ENCODE measurements at regions not wholly inside any gene's neighbourhood (a gene's known extent, or its start where the extent isn't known, plus 50 kb on each side); places are given as distances from the start of the nearest gene placed in this dataset.

GRCh38 chr10:6956562-6956961, 376.5 kb upstream of the PRKCQ start:
- TF ChIP-seq EZH2 (IDR thresholded peaks at IDR 0.05; ENCODE audit: low read length, unreplicated experiment), result no peak
- no peak for TF ChIP-seq CTCF (conservative IDR thresholded peaks at IDR 0.05; ENCODE audit: low read depth, low read length)
